OCI-LY3 (cell line): ENCODE measurements at regions not wholly inside any gene's neighbourhood (a gene's known extent, or its start where the extent isn't known, plus 50 kb on each side); places are given as distances from the start of the nearest gene placed in this dataset.

Experiments
- CTCF ChIP-seq: fragments of 200-600, 300-600 bp; sonication (generic); IDR thresholded peaks from 2 replicates; pipeline ENCODE4 v1.5.1; 2014; ENCODE audit warnings: antibody characterized with exemption, low read length, low read depth
- EZH2phosphoT487 ChIP-seq: fragments of 200-600 bp; shearing (Covaris generic); IDR thresholded peaks from 2 replicates; pipeline ENCODE4 v1.6.1; 2018; ENCODE audit warnings: antibody characterized with exemption, mixed run types, low read depth

- TF ChIP-seq CTCF (no peak), EZH2phosphoT487 (no peak)
These were observed 423.1 kb upstream of the PITX2 start for GRCh38 chr4:111045992-111046391.
